OCI-LY3 (cell line): ENCODE measurements at regions not wholly inside any gene's neighbourhood (a gene's known extent, or its start where the extent isn't known, plus 50 kb on each side); places are given as distances from the start of the nearest gene placed in this dataset.

ENCODE experiments used
- H2AFZ ChIP-seq: fragments of 200-600, 300-600 bp; shearing (Covaris generic); 2 replicates; pipeline ENCODE4 v1.6.0; 2014; ENCODE audit warnings: antibody characterized with exemption, low read depth, low read length
- H3K27ac ChIP-seq: fragments of 200-600, 300-600 bp; sonication (generic); 2 replicates; pipeline ENCODE4 v1.5.1; 2014; ENCODE audit warnings: mild to moderate bottlenecking, low read length, moderate library complexity, mixed read lengths
- H3K27me3 ChIP-seq: fragments of 200-600, 300-600 bp; sonication (generic); 2 replicates; pipeline ENCODE4 v1.6.1; 2014; ENCODE audit warnings: low read depth, low read length, mixed read lengths
- H3K36me3 ChIP-seq: fragments of 200-600, 300-600 bp; sonication (generic); replicated peaks from 2 replicates; pipeline ENCODE3; 2014; ENCODE audit warnings: low read depth, low read length, mixed read lengths
- H3K4me1 ChIP-seq: fragments of 300-600, 200-600 bp; sonication (generic); 2 replicates; pipeline ENCODE4 v1.6.1; 2014; ENCODE audit warnings: low read length, mixed read lengths
- H3K4me2 ChIP-seq: fragments of 200-600, 300-600 bp; sonication (generic); 2 replicates; pipeline ENCODE4 v1.6.1; 2014; ENCODE audit warnings: low read length, mixed read lengths
- H3K4me3 ChIP-seq: fragments of 300-600, 200-600 bp; sonication (generic); 2 replicates; pipeline ENCODE4 v1.5.1; 2014; ENCODE audit warnings: antibody characterized with exemption, mild to moderate bottlenecking, low read length, moderate library complexity
- H3K79me2 ChIP-seq: fragments of 300-600, 200-600 bp; shearing (Covaris generic); 2 replicates; pipeline ENCODE4 v1.6.1; 2014; ENCODE audit warnings: mild to moderate bottlenecking, low read length, mixed read lengths
- H3K9ac ChIP-seq: fragments of 300-600, 200-600 bp; shearing (Covaris generic); 2 replicates; pipeline ENCODE4 v1.6.0; 2014; ENCODE audit warnings: mild to moderate bottlenecking, low read length, moderate library complexity
- H3K9me3 ChIP-seq: fragments of 200-600, 300-600 bp; shearing (Covaris generic); 2 replicates; pipeline ENCODE4 v1.6.1; 2014; ENCODE audit warnings: low read length, mixed read lengths; ENCODE audit not compliant: insufficient read depth
- H4K20me1 ChIP-seq: fragments of 200-600, 300-600 bp; sonication (generic); 2 replicates; pipeline ENCODE4 v1.6.1; 2016; ENCODE audit warnings: low read length, mixed read lengths; ENCODE audit not compliant: insufficient read depth
- EZH2phosphoT487 ChIP-seq: fragments of 200-600 bp; shearing (Covaris generic); IDR thresholded peaks from 2 replicates; pipeline ENCODE4 v1.6.1; 2018; ENCODE audit warnings: antibody characterized with exemption, mixed run types, low read depth
- TF ChIP-seq, protein P1 (sequence below): fragments of 200-600, 300-600 bp; sonication (generic); IDR thresholded peaks from 2 replicates; pipeline ENCODE4 v1.5.1; 2014; ENCODE audit warnings: antibody characterized with exemption, low read length, low read depth

DNA sequence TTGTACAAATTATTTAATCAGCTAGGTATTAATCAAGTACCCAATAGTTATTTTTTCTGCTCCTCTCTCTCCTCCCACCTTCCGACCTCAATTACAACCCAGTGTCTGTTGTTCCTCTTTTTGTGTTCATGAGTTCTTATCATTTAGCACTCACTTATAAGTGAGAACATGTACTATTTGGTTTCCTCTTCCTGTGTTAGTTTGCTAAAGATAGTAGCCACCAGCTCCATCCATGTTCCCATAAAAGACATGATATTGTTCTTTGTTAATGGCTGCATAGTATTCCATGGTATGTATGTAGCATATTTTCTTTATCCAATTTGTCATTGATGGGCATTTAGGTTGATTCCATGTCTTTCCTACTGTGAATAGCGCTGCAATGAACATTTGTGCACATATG, 652.8 kb upstream of the CITED2 start:
- Histone ChIP-seq H3K9me3 (no peaks in the 10 kb centered on the region), H3K9ac (no peak overlapping the region), H3K27ac (no peak overlapping the region), H3K4me3 (no peak overlapping the region), H3K79me2 (no peaks in the 10 kb centered on the region), H3K4me1 (no peaks in the 10 kb centered on the region), H3K36me3 (no peaks in the 10 kb centered on the region), H3K4me2 (no peak overlapping the region), H4K20me1 (no peaks in the 10 kb centered on the region), H2AFZ (no peak overlapping the region), H3K27me3 (no peaks in the 10 kb centered on the region)
- TF ChIP-seq EZH2phosphoT487, result no peak
- TF ChIP-seq, protein P1, sequence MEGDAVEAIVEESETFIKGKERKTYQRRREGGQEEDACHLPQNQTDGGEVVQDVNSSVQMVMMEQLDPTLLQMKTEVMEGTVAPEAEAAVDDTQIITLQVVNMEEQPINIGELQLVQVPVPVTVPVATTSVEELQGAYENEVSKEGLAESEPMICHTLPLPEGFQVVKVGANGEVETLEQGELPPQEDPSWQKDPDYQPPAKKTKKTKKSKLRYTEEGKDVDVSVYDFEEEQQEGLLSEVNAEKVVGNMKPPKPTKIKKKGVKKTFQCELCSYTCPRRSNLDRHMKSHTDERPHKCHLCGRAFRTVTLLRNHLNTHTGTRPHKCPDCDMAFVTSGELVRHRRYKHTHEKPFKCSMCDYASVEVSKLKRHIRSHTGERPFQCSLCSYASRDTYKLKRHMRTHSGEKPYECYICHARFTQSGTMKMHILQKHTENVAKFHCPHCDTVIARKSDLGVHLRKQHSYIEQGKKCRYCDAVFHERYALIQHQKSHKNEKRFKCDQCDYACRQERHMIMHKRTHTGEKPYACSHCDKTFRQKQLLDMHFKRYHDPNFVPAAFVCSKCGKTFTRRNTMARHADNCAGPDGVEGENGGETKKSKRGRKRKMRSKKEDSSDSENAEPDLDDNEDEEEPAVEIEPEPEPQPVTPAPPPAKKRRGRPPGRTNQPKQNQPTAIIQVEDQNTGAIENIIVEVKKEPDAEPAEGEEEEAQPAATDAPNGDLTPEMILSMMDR, result no peak

DNA sequence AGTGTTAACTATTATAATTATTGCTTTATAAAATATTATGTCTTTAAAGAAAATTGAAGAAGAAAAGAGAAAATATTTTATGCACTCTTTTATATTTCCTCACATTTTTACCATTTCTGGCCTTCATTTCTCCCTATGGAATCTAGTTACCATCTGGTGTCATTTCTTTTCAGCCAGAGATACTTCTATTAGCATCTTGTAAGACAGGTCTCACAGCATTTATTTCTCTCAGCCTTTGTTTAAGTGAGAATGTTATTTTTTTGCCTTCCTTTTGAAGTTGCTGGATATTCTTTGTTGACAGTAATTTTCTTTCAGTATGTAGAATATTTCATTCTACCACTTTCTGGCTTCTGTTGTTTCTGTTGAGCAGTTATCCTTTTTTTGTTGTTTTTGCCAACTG, 652.1 kb upstream of the CITED2 start:
- Histone ChIP-seq H4K20me1 (no peaks in the 10 kb centered on the region), H3K9ac (no peak overlapping the region), H3K79me2 (no peaks in the 10 kb centered on the region), H3K4me2 (no peak overlapping the region), H3K4me1 (no peaks in the 10 kb centered on the region), H3K27me3 (no peaks in the 10 kb centered on the region), H2AFZ (no peak overlapping the region), H3K4me3 (no peak overlapping the region), H3K9me3 (no peaks in the 10 kb centered on the region), H3K27ac (no peak overlapping the region), H3K36me3 (no peaks in the 10 kb centered on the region)
- TF ChIP-seq, protein P1, result no peak
- TF ChIP-seq EZH2phosphoT487, result no peak

DNA sequence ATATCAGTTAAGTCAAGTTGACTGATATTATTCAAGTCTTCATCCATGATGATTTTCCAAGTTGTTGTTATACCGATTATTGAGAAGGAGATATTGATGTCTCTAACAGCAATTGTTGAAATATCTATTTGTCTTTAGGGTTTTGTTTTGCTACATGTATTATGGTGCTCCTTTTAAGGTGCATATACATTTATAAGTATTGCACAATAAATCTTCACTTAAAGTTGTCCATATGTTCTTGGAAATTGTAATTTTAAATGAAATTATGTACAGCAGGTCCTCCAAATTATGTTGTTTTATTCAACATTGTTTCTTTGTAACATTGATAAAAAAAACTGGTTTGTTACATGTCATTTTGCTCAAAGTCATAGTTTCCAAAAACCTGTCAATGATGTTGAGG, 650.7 kb upstream of the CITED2 start:
- no peak overlapping the region for H3K4me2 ChIP-seq
- no peaks in the 10 kb centered on the region for H3K36me3 ChIP-seq
- no peaks in the 10 kb centered on the region for H3K9me3 ChIP-seq
- H3K4me3 ChIP-seq, result no peak overlapping the region
- H2AFZ ChIP-seq, result no peak overlapping the region
- H3K27ac ChIP-seq, result no peak overlapping the region
- H3K4me1 ChIP-seq, result no peaks in the 10 kb centered on the region
- H3K9ac ChIP-seq, result no peak overlapping the region
- H3K27me3 ChIP-seq, result no peaks in the 10 kb centered on the region
- TF ChIP-seq, protein P1, result no peak
- TF ChIP-seq EZH2phosphoT487, result no peak
- H4K20me1 ChIP-seq, result no peaks in the 10 kb centered on the region
- H3K79me2 ChIP-seq, result no peaks in the 10 kb centered on the region

DNA sequence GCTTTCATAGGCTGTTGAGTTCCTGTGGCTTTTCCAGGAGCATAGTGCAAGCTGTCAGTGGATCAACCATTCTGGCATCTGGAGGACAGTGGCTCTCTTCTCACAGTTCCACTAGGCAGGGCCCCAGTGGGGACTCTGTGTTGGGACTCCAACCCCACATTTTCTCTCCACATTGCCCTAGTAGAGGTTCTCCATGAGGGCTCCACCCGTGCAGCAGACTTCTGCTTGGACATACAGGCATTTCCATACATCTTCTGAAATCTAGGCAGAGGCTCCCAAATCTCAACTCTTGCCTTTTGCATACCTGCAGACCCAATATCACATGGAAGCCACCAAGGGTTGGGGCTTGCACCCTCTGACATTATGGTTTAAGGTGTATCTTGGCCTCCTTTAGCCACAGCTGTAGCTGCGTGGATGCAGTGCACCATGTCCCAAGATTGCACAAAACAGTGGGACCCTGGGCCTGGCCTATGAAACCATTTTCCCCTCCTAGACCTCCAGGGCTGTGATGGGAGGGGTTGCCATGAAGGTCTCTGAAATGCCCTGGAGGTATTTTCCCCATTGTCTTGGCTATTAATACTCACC, 645.9 kb upstream of the CITED2 start:
- no peak overlapping the region for H3K9ac ChIP-seq
- no peak overlapping the region for H3K4me3 ChIP-seq
- no peaks in the 10 kb centered on the region for H3K4me1 ChIP-seq
- H3K27ac ChIP-seq, result no peak overlapping the region
- H3K79me2 ChIP-seq, result no peaks in the 10 kb centered on the region
- H3K9me3 ChIP-seq, result no peaks in the 10 kb centered on the region
- H3K4me2 ChIP-seq, result no peak overlapping the region
- no peaks in the 10 kb centered on the region for H3K27me3 ChIP-seq
- H2AFZ ChIP-seq, result no peak overlapping the region
- TF ChIP-seq EZH2phosphoT487, result no peak
- TF ChIP-seq, protein P1, result no peak
- no peaks in the 10 kb centered on the region for H4K20me1 ChIP-seq
- H3K36me3 ChIP-seq, result no peaks in the 10 kb centered on the region
